Endothelial cell (in vitro differentiated cells): ENCODE measurements at regions not wholly inside any gene's neighbourhood (a gene's known extent, or its start where the extent isn't known, plus 50 kb on each side); places are given as distances from the start of the nearest gene placed in this dataset.

ENCODE experiments used
- DNase-seq: peaks from one replicate; pipeline ENCODE4 v3.0.0; 2021; ENCODE audit warnings: low spot score
- H3K27ac Mint-ChIP-seq: one replicate; pipeline ENCODE4 v1.8.0; 2021; ENCODE audit warnings: mixed read lengths, inconsistent platforms; ENCODE audit not compliant: unreplicated experiment
- H3K27me3 Mint-ChIP-seq: one replicate; pipeline ENCODE4 v1.8.0; 2021; ENCODE audit warnings: mild to moderate bottlenecking, moderate library complexity, mixed read lengths, inconsistent platforms; ENCODE audit not compliant: unreplicated experiment
- H3K36me3 Mint-ChIP-seq: one replicate; pipeline ENCODE4 v1.8.0; 2021; ENCODE audit warnings: mild to moderate bottlenecking, low read depth, mixed read lengths, inconsistent platforms; ENCODE audit not compliant: unreplicated experiment
- H3K4me1 Mint-ChIP-seq: one replicate; pipeline ENCODE4 v1.8.0; 2021; ENCODE audit warnings: mild to moderate bottlenecking, mixed read lengths, inconsistent platforms; ENCODE audit not compliant: unreplicated experiment
- H3K4me3 Mint-ChIP-seq: one replicate; pipeline ENCODE4 v1.8.0; 2021; ENCODE audit warnings: mild to moderate bottlenecking, mixed read lengths, inconsistent platforms; ENCODE audit not compliant: unreplicated experiment
- H3K9me3 Mint-ChIP-seq: one replicate; pipeline ENCODE4 v1.8.0; 2021; ENCODE audit warnings: mixed read lengths, inconsistent platforms; ENCODE audit not compliant: unreplicated experiment
- CTCF ChIP-seq: fragments of 200-600 bp; sonication (generic); IDR thresholded peaks from one replicate; pipeline ENCODE4 v1.5.0; 2021; ENCODE audit warnings: antibody characterized with exemption; ENCODE audit not compliant: unreplicated experiment

GRCh38 chr1:87553511-87553910 is 224.8 kb downstream of the LMO4 start:
- no peaks in the 10 kb centered on the region for H3K9me3 Mint-ChIP-seq
- H3K27me3 Mint-ChIP-seq: peaks cover 1% of the 10 kb centered on the region
- no peak for TF ChIP-seq CTCF
- H3K4me3 Mint-ChIP-seq: no peak overlapping the region
- H3K27ac Mint-ChIP-seq: no peak overlapping the region
- no peaks in the 10 kb centered on the region for H3K4me1 Mint-ChIP-seq
- no peaks in the 10 kb centered on the region for H3K36me3 Mint-ChIP-seq
- DNase-seq: no peak

DNA sequence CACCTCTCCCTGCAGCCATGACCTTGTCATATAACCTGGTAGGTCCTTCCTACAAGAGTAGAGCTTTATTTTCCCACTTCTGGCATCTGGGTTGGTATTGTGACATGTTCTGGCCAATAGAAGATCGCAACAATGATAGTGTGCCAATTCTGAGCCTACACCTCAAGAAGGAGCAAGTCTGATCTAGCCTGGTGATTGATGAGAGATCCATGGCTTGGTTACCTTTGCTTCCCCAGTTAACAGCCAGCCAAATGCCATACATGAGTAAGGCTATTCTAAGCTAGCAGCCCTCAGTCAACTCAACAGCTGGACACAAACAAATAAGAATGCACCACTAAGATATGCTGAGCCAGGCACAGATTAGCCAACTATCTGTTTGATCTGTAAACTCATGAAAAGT is 226.7 kb downstream of the LMO4 start:
- no peak overlapping the region for H3K4me3 Mint-ChIP-seq
- H3K4me1 Mint-ChIP-seq: no peaks in the 10 kb centered on the region
- no peak for DNase-seq
- H3K27me3 Mint-ChIP-seq: peaks cover 1% of the 10 kb centered on the region
- no peak for TF ChIP-seq CTCF
- no peaks in the 10 kb centered on the region for H3K36me3 Mint-ChIP-seq
- no peaks in the 10 kb centered on the region for H3K9me3 Mint-ChIP-seq
- H3K27ac Mint-ChIP-seq: no peak overlapping the region

- H3K36me3 Mint-ChIP-seq: no peaks in the 10 kb centered on the region
- H3K4me3 Mint-ChIP-seq: no peak overlapping the region
- no peak for DNase-seq
- no peaks in the 10 kb centered on the region for H3K9me3 Mint-ChIP-seq
- H3K27ac Mint-ChIP-seq: no peak overlapping the region
- H3K4me1 Mint-ChIP-seq: no peaks in the 10 kb centered on the region
- peaks cover 1% of the 10 kb centered on the region for H3K27me3 Mint-ChIP-seq
- TF ChIP-seq CTCF: no peak
These were observed 227.6 kb downstream of the LMO4 start for GRCh38 chr1:87556326-87556725.

DNA sequence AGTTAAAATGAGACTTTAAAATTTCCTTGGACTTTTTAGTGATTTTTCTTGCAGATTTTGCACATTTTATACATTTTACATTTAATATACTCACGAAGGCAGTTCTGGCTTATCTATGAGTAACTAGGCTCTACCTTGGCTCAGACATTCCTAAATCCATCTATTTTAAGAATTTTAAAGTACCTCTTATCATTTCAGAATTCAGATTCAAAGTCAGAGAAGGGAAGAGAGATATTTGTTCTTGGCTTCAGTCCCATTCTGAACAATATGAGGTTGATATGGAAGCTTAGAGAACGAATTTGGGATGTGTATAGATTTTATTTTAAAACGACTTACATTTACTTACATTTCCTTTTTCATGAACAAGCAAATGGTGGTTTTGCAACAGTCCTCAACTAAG is 230.2 kb downstream of the LMO4 start:
- Mint-ChIP-seq H3K4me3 (no peak overlapping the region), H3K9me3 (no peaks in the 10 kb centered on the region), H3K36me3 (no peaks in the 10 kb centered on the region), H3K27me3 (no peaks in the 10 kb centered on the region), H3K4me1 (no peaks in the 10 kb centered on the region), H3K27ac (no peak overlapping the region)
- DNase-seq: no peak
- no peak for TF ChIP-seq CTCF

DNA sequence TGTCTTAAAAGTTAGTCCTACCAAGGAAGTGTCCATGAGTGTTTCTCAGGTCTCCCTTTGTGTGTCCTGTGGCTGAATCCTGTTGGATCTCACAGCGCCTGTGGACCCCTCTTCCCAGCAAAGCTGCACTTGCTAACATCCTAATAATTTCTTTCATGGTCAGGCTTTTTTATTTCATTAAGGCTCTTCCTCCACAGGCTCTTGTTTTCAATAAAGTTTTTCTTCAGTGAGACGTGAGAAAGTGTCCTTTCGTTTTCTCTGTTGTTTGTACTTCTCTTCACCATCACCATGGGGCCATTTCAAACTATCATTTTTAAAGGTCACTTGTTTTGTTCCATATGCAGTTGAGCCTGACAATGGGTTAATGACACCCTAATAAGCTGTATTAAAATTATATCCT is 231.5 kb downstream of the LMO4 start:
- H3K27ac Mint-ChIP-seq: no peak overlapping the region

More for the DNA sequence above, 231.5 kb downstream of the LMO4 start:
- no peak for TF ChIP-seq CTCF
- Mint-ChIP-seq H3K9me3 (no peaks in the 10 kb centered on the region), H3K36me3 (no peaks in the 10 kb centered on the region), H3K4me1 (no peaks in the 10 kb centered on the region), H3K27me3 (no peaks in the 10 kb centered on the region), H3K4me3 (no peak overlapping the region)
- DNase-seq: no peak
